H9 (cell line): ENCODE measurements at regions not wholly inside any gene's neighbourhood (a gene's known extent, or its start where the extent isn't known, plus 50 kb on each side); places are given as distances from the start of the nearest gene placed in this dataset.
A peak's percentile ranks its signal among the peaks of the same experiment; 100 is the strongest.

Source experiments
- DNase-seq: peaks from one replicate; pipeline ENCODE4 v3.0.0-alpha.2; 2017
- H2AFZ ChIP-seq: one replicate; pipeline ENCODE4 v1.6.1; 2013; ENCODE audit warnings: mild to moderate bottlenecking, low read length, control low read depth, moderate library complexity
- H2AK5ac ChIP-seq: 2 replicates; pipeline ENCODE4 v1.6.1; 2013; ENCODE audit warnings: low read length, control low read depth, mixed read lengths; ENCODE audit not compliant: insufficient read length
- H2BK120ac ChIP-seq: one replicate; pipeline ENCODE4 v1.6.1; 2013; ENCODE audit warnings: low read depth, mild to moderate bottlenecking, low read length, control low read depth, inconsistent platforms; ENCODE audit not compliant: poor library complexity, severe bottlenecking
- H2BK12ac ChIP-seq: 2 replicates; pipeline ENCODE4 v1.6.1; 2013; ENCODE audit warnings: low read length, control low read depth, mixed read lengths, low read depth; ENCODE audit not compliant: insufficient read length
- H2BK15ac ChIP-seq: 2 replicates; pipeline ENCODE4 v1.6.1; 2013; ENCODE audit warnings: low read depth, low read length, control low read depth
- H2BK20ac ChIP-seq: one replicate; pipeline ENCODE4 v1.6.1; 2013; ENCODE audit warnings: low read depth, mild to moderate bottlenecking, low read length, control low read depth, inconsistent platforms; ENCODE audit not compliant: poor library complexity, severe bottlenecking
- H2BK5ac ChIP-seq: 2 replicates; pipeline ENCODE4 v1.6.1; 2013; ENCODE audit warnings: low read length, control low read depth, mixed read lengths; ENCODE audit not compliant: insufficient read length
- H3K14ac ChIP-seq: 2 replicates; pipeline ENCODE4 v1.6.1; 2013; ENCODE audit warnings: low read length, control low read depth; ENCODE audit not compliant: insufficient read depth
- H3K18ac ChIP-seq: 2 replicates; pipeline ENCODE4 v1.6.1; 2013; ENCODE audit warnings: low read depth, mild to moderate bottlenecking, mixed read lengths, low read length, control low read depth; ENCODE audit not compliant: insufficient read length
- H3K23ac ChIP-seq: 2 replicates; pipeline ENCODE4 v1.6.1; 2013; ENCODE audit warnings: low read length, control low read depth, mixed read lengths, low read depth; ENCODE audit not compliant: insufficient read length
- H3K23me2 ChIP-seq: 2 replicates; pipeline ENCODE4 v1.6.1; 2013; ENCODE audit warnings: low read depth, mild to moderate bottlenecking, mixed read lengths, low read length, control low read depth; ENCODE audit not compliant: insufficient read length, poor library complexity, severe bottlenecking
- H3K27ac ChIP-seq: 2 replicates; pipeline ENCODE4 v1.5.1; 2013; ENCODE audit warnings: low read length, control low read depth, mixed read lengths, low read depth; ENCODE audit not compliant: insufficient read length
- H3K27me3 ChIP-seq: 2 replicates; pipeline ENCODE4 v1.6.1; 2013; ENCODE audit warnings: low read length, control low read depth, inconsistent platforms; ENCODE audit not compliant: insufficient read depth
- H3K4ac ChIP-seq: 2 replicates; pipeline ENCODE4 v1.6.1; 2013; ENCODE audit warnings: low read depth, mild to moderate bottlenecking, control low read depth, inconsistent platforms, low read length, moderate library complexity
- H3K4me1 ChIP-seq: 2 replicates; pipeline ENCODE4 v1.6.1; 2013; ENCODE audit warnings: low read length, control low read depth, inconsistent platforms; ENCODE audit not compliant: insufficient read depth
- H3K4me2 ChIP-seq: 2 replicates; pipeline ENCODE4 v1.6.1; 2013; ENCODE audit warnings: low read length, control low read depth, mixed read lengths; ENCODE audit not compliant: insufficient read length, insufficient read depth
- H3K56ac ChIP-seq: 2 replicates; pipeline ENCODE4 v1.6.1; 2013; ENCODE audit warnings: low read depth, mild to moderate bottlenecking, mixed read lengths, low read length, control low read depth; ENCODE audit not compliant: insufficient read length
- H3K79me1 ChIP-seq: 2 replicates; pipeline ENCODE4 v1.6.1; 2013; ENCODE audit warnings: low read depth, mild to moderate bottlenecking, moderate library complexity, low read length, control low read depth, inconsistent platforms; ENCODE audit not compliant: insufficient read depth, poor library complexity, severe bottlenecking
- H3K79me2 ChIP-seq: 2 replicates; pipeline ENCODE4 v1.6.1; 2013; ENCODE audit warnings: low read length, control low read depth, inconsistent platforms; ENCODE audit not compliant: insufficient read depth
- H3K9ac ChIP-seq: 2 replicates; pipeline ENCODE4 v1.6.1; 2013; ENCODE audit warnings: low read length, control low read depth, mixed read lengths; ENCODE audit not compliant: insufficient read length; ENCODE audit errors: extremely low read depth
- H3K9me3 ChIP-seq: one replicate; pipeline ENCODE4 v1.6.1; 2013; ENCODE audit warnings: low read depth, low read length, inconsistent platforms; ENCODE audit not compliant: control insufficient read depth
- H3T11ph ChIP-seq: one replicate; pipeline ENCODE4 v1.6.1; 2013; ENCODE audit warnings: mild to moderate bottlenecking, low read length, control low read depth, inconsistent platforms
- H4K20me1 ChIP-seq: one replicate; pipeline ENCODE4 v1.6.1; 2013; ENCODE audit not compliant: control insufficient read depth, insufficient read length, insufficient read depth
- H4K5ac ChIP-seq: 2 replicates; pipeline ENCODE4 v1.6.1; 2013; ENCODE audit warnings: low read depth, mild to moderate bottlenecking, mixed read lengths, low read length, control low read depth; ENCODE audit not compliant: insufficient read length
- H4K8ac ChIP-seq: replicated peaks from 2 replicates; pipeline ENCODE4 v1.6.1; 2013; ENCODE audit warnings: low read length, control low read depth, mixed read lengths, low read depth; ENCODE audit not compliant: insufficient read length
- H4K91ac ChIP-seq: 2 replicates; pipeline ENCODE4 v1.6.1; 2013; ENCODE audit warnings: low read depth, mild to moderate bottlenecking, moderate library complexity, mixed read lengths, low read length, control low read depth; ENCODE audit not compliant: insufficient read length
- H3K27ac Mint-ChIP-seq, 3 experiments: 2 replicates in 2 of 3; 3 replicates in 1 of 3; pipeline ENCODE4 v1.8.0; 2020 to 2021; ENCODE audit warnings: mixed read lengths in 3 of 3, mild to moderate bottlenecking in 1 of 3, moderate library complexity in 1 of 3
- H3K27me3 Mint-ChIP-seq: 2 replicates; pipeline ENCODE4 v1.8.0; 2021; ENCODE audit warnings: low read depth, mild to moderate bottlenecking, moderate library complexity, mixed read lengths
- H3K36me3 Mint-ChIP-seq, 3 experiments: 2 replicates in 2 of 3; 3 replicates in 1 of 3; pipeline ENCODE4 v1.8.0; 2020 to 2021; ENCODE audit warnings: low read depth in 3 of 3, mixed read lengths in 3 of 3; ENCODE audit not compliant: insufficient read depth in 1 of 3
- H3K4me1 Mint-ChIP-seq, 2 experiments: 2 replicates each; pipeline ENCODE4 v1.8.0; 2020; ENCODE audit warnings: mixed read lengths in 2 of 2
- H3K4me3 Mint-ChIP-seq, 2 experiments: 2 replicates in 1 of 2; 3 replicates in 1 of 2; pipeline ENCODE4 v1.8.0; 2020 to 2021; ENCODE audit warnings: mild to moderate bottlenecking in 2 of 2, mixed read lengths in 2 of 2, moderate library complexity in 1 of 2
- H3K9me3 Mint-ChIP-seq, 2 experiments: 2 replicates in 1 of 2; 3 replicates in 1 of 2; pipeline ENCODE4 v1.8.0; 2020; ENCODE audit warnings: mild to moderate bottlenecking in 2 of 2, mixed read lengths in 2 of 2, moderate library complexity in 1 of 2
- CTCF ChIP-seq: fragments of 200-600 bp; sonication (generic); conservative IDR thresholded peaks from 3 replicates; pipeline ENCODE4 v1.8.0; 2021; ENCODE audit warnings: antibody characterized with exemption, mild to moderate bottlenecking
- WGBS: extraction: QIAGEN DNeasy Blood & Tissue Kit; methylation state at CpG from one replicate; pipeline ENCODE4 v1.1.7; 2013; ENCODE audit warnings: missing lambda C conversion rate, low lambda C conversion rate, mixed read lengths; ENCODE audit not compliant: insufficient read length; ENCODE audit errors: extremely low coverage; 5-methylcytosine and 5-hydroxymethylcytosine counted together

- peaks cover 7% of the 10 kb centered on the region; the same call in 1 of the 2 replicates for H3K27me3 Mint-ChIP-seq
- Histone ChIP-seq H3K4me1 (no peaks in the 10 kb centered on the region), H3K4ac (no peak overlapping the region), H3K27ac (no peak overlapping the region), H4K91ac (no peak overlapping the region), H3K23me2 (no peaks in the 10 kb centered on the region), H3K56ac (no peak overlapping the region), H3K9me3 (no peaks in the 10 kb centered on the region), H2BK5ac (no peak overlapping the region), H2AFZ (no peak overlapping the region), H3K79me2 (no peaks in the 10 kb centered on the region), H2BK15ac (no peak overlapping the region), H3K79me1 (no peaks in the 10 kb centered on the region), H3K14ac (no peak overlapping the region), H2BK120ac (no peak overlapping the region), H4K5ac (no peak overlapping the region), H4K20me1 (no peaks in the 10 kb centered on the region), H2AK5ac (no peak overlapping the region), H3K9ac (no peak overlapping the region), H3K18ac (no peak overlapping the region), H3K23ac (no peak overlapping the region), H2BK12ac (no peak overlapping the region), H2BK20ac (no peak overlapping the region), H3K27me3 (no peaks in the 10 kb centered on the region), H3K4me2 (no peak overlapping the region), H4K8ac (no peak overlapping the region), H3T11ph (no peak overlapping the region)
- peak; percentile 61 for DNase-seq
- peaks cover 0 to 5% (median 0%) of the 10 kb centered on the region in 3 experiments; a peak in 1 of 7 replicates for H3K36me3 Mint-ChIP-seq
- no peak overlapping the region for H3K27ac Mint-ChIP-seq
- peak; percentile 73 for TF ChIP-seq CTCF
- no CpG with 5 or more reads among the region's 8 CpGs for WGBS
- peaks cover 0 to 2% of the 10 kb centered on the region in 2 experiments; a peak in 2 of 5 replicates for H3K9me3 Mint-ChIP-seq
- H3K4me1 Mint-ChIP-seq, result peaks cover 7 to 9% of the 10 kb centered on the region in 2 experiments
- no peak overlapping the region for H3K4me3 Mint-ChIP-seq
Measured at GRCh38 chr5:174837919-174838902, 113.8 kb downstream of the MSX2 start.
